Activated CD4-positive, alpha-beta T cell treated with anti-CD3 and anti-CD28 coated beads, Interleukin-10, Interleukin-2, amounts not matched to agents 100 ng/mL and 50 ng/mL, durations not matched to agents 16 hours and 8 hours (primary cell): ENCODE measurements at regions not wholly inside any gene's neighbourhood (a gene's known extent, or its start where the extent isn't known, plus 50 kb on each side); places are given as distances from the start of the nearest gene placed in this dataset.
"Not testable (repeated sequence)": the region's sequence is repeated elsewhere in the genome, so short reads cannot be mapped to it uniquely, and the experiment has no call there.

Experiments
- DNase-seq: peaks from one replicate; pipeline ENCODE4 v3.0.0-alpha.2; 2020

DNA sequence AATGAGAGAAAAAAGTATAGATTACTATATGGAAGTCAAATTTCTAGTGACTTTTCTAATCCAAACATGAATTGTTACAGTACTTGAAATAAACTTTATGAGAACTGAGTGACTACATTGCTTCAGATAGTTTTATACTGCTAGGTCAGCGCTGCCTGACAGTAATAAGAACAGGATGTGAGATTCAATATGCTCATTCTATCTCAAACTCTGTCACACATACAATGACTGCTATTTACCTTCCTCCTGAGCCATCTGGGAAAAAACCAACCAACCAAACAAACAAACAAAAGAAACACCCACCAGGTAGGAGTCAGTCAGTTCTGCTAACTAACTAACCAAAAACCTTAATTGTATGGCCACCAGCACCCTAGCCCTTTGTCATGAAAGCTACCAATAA, 89.0 kb upstream of the NOTCH2NLA start:
- DNase-seq, result not testable (repeated sequence)

GRCh38 chr1:146314449-146315246, 85.8 kb upstream of the NOTCH2NLA start:
- DNase-seq, result not testable (repeated sequence)

GRCh38 chr1:146310579-146310978, 81.8 kb upstream of the NOTCH2NLA start:
- not testable (repeated sequence) for DNase-seq

DNA sequence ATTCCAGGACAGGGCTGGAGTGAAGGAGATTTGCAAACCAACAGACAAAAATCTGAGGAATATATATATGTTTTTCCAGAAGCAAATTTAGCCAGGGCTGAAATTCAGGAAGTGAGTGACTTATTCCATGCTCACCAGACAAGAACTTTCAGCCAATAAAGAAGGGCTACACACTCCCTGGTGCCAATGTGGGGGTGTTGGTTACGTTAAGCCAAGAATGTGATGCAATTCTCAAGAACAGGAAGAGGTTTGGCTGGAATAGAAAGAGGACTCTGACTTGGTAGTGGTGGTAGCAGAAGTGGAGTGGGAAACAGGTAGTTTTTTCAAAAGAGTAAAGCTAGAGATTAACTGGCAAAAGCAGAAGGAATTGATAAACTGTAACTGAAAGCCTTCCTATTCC, 80.6 kb upstream of the NOTCH2NLA start:
- DNase-seq, result not testable (repeated sequence)

DNA sequence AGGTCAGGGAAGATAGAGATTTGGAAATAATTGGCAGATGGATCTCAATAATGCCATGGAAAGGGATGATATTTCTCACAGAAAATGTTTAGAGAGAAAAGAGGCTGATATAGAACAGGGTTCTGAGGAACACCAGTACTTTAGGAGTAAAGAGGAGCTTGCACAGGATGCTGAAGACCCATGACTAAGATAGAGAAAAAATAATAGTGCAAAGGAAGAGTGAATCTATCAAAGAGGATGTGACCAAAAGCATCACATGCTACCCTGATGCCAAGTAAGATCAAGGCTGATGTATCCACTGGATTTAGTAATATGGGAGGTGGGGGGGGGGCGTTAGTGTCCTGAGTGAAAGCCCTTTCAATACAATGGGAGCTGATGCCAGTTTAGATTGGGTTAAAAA, 80.1 kb upstream of the NOTCH2NLA start:
- DNase-seq, result not testable (repeated sequence)

DNA sequence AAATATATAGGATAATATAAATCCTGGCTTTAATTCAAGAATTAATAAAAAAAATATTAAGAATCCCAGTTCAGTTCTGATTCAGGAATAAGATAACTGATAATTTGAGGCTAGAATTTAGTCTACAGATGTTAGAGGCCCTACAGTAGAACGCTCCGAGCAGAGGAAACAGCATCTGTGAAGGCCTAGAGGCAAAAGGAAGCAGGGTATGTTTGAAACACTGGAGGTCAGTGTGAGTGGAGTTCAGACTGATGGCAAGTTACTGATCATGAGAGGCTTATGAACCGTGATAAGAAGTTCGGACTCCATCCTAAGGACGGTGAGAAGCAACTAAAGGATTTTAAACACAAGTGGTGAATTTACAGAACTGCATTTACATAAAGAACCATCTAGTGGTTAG, 79.3 kb upstream of the NOTCH2NLA start:
- not testable (repeated sequence) for DNase-seq

DNA sequence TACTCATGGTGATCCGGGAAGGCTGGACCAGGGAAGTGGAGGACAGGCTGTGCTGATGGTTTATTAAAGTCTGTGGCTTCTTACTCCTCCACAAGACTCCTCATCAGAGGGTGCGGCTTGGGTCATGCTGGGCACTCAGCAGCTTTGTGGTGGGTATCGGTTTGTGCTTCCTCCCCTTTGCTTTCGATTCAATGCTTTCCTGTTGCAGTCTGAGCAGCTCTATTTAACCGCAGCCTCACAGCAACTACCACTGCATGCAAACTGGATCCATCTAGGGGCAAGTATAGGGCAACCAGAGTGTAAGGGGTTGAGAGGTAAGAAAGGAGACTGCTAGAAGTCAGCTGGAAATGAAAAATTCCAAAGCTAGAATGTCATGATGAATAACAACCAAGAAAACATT, 78.8 kb upstream of the NOTCH2NLA start:
- not testable (repeated sequence) for DNase-seq

DNA sequence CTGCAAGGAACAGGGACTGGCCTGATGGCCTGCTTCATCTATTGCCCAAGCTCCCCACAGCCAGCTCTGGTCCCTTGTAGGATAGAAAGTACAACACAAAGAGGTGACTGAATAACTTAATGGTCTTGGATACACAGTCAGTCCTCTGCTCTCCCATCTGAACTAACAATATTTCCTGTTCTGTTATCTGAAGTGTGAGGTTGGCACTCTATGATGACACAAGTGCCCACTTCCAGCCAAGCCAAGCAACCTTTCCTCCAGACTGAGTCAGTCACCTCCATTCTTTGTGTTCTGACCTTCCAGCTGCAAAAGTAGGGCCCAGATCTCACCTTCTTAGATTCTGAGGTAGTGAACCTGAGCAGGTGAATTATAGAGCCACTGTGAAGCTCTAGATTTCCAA, 77.8 kb upstream of the NOTCH2NLA start:
- DNase-seq, result not testable (repeated sequence)

DNA sequence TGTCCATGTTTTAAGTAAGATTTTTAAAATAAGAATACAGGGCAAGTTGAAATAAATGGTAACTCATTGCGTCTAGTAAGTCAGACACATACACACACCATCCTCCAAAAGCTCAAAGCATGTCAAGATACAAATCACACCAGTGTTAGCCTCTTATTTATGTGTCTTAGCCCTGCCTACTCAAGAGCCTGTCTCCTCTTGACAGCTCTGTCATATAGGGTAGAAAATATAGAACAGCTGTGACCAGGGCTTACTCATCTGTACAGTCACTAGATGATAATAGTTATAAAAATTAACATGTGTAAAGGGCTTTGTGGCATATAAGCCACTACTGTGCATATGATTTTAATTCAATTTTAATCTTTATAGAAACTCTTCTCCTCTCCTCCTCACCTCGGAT, 76.6 kb upstream of the NOTCH2NLA start:
- not testable (repeated sequence) for DNase-seq

- DNase-seq, result not testable (repeated sequence)
Observed at GRCh38 chr1:146298575-146298897, 69.7 kb upstream of the NOTCH2NLA start.

GRCh38 chr1:146297781-146298574, 69.2 kb upstream of the NOTCH2NLA start:
- not testable (repeated sequence) for DNase-seq

- not testable (repeated sequence) for DNase-seq
Observed at GRCh38 chr1:146292940-146293936, 64.4 kb upstream of the NOTCH2NLA start.

DNA sequence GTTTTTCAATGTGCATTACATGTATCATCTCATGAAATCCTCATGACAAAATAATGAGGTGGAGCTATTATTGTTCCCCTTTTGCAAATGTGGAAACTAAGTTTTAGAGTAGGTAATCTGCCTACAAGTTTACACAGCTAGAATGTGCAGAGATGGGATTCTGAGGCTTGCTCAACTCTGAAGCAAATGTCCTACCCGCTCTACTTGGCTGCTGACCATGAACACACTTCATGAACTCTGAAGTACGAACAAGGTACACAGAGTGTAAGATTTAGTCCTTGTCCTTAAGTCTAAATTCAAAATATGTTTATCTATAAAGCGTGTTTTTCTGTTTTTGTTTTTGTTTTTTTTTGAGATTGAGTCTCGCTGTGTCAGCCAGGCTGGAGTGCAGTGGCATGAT, 63.6 kb upstream of the NOTCH2NLA start:
- DNase-seq, result not testable (repeated sequence)

GRCh38 chr1:146287881-146288280, 59.1 kb upstream of the NOTCH2NLA start:
- not testable (repeated sequence) for DNase-seq

- not testable (repeated sequence) for DNase-seq
Observed at GRCh38 chr1:146284760-146285159, 55.9 kb upstream of the NOTCH2NLA start.

DNA sequence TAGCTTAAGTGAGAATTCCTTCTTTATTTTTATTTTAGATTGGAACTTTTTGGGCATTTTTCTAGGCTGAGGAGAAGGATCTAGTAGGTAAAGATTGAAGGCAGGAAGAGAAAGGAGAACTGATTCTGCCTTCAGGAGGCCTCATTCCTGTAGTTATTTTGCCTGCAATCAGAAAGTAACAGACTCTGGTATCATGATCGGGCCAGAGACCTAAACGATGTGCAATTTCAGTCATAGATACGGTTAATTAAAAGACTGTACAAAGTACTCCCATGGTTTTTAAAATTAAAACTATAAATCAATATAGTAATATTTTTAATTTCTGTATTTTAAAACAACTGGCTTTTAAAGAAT, 54.7 kb upstream of the NOTCH2NLA start:
- not testable (repeated sequence) for DNase-seq

DNA sequence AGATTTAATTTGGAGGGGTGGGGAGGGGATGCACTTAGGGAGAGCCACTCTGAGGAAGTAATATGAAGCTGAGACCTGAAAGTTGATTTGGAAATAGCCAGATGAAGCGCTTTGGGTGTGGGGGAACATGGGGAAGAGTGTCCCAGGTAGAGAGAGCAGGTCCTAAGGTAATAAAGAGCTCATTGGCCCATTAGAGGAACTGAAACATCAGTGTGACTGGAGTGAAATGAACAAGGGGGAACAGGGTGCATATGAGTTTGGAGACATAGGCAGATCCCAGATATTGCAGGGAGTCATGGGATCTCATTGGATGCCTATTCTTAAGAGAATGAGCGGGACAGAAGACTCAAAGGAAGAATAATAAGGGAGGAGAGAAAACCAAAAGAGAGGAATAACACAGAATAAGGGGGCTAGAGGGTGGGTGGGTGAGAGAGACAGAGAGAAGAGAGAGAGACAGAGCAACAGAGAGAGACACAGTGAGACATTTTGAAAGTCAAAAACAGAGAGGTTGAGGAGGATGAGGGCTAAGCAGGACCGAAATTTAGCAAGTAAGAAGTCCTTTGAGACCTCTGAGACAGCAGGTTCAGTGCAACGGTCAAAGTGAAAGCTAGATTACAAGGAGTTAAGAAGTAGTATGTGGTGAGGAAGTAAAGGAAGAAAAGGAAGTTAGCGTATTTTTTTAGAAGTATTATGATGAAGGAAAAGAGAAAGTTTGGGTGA, 54.1 kb upstream of the NOTCH2NLA start:
- not testable (repeated sequence) for DNase-seq

DNA sequence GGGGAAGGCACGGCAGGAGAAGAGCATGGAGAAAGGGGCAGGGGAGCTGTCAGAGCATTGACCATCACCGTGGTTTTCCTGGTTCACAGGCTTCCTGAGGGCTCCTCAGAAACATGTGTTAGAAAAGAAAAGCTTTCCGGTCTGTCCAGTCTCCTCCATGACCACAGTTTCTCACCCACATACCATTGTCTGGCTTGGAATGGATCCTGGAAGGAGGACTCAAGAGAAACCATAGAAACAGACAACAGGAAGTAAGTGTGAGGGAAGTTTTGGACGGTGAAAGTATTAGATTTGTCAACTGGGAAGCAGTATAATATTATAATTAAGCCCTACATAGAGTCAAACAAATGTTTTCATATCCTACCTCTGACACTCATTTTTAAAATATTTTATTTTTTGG, 52.7 kb upstream of the NOTCH2NLA start:
- DNase-seq, result not testable (repeated sequence)

- DNase-seq, result not testable (repeated sequence)
Observed at GRCh38 chr1:146278758-146279157, 49.9 kb upstream of the NOTCH2NLA start.
